WI38 (cell line): ENCODE measurements at regions not wholly inside any gene's neighbourhood (a gene's known extent, or its start where the extent isn't known, plus 50 kb on each side); places are given as distances from the start of the nearest gene placed in this dataset.

Experiments
- H3K4me3 ChIP-seq: 2 replicates; pipeline ENCODE4 v1.5.1; 2011; ENCODE audit warnings: low read depth, mild to moderate bottlenecking, control low read depth, low read length
- CTCF ChIP-seq: IDR thresholded peaks from 2 replicates; pipeline ENCODE4 v1.5.1; 2012; ENCODE audit warnings: low read depth, mild to moderate bottlenecking, control low read depth, low read length

- TF ChIP-seq CTCF, result no peak
- no peak overlapping the region for H3K4me3 ChIP-seq
Measured at GRCh38 chr3:194040516-194041273, 95.3 kb upstream of the HES1 start.

- no peak for TF ChIP-seq CTCF
- H3K4me3 ChIP-seq, result no peak overlapping the region
Measured at GRCh38 chr3:194042927-194043326, 93.0 kb upstream of the HES1 start.

GRCh38 chr3:194043516-194043915 lies 92.4 kb upstream of the HES1 start:
- no peak for TF ChIP-seq CTCF

GRCh38 chr3:194045289-194045688 lies 90.7 kb upstream of the HES1 start:
- no peak overlapping the region for H3K4me3 ChIP-seq
- no peak for TF ChIP-seq CTCF

More at GRCh38 chr3:194043516-194043915, 92.4 kb upstream of the HES1 start:
- H3K4me3 ChIP-seq, result no peak overlapping the region

- no peak for TF ChIP-seq CTCF
- H3K4me3 ChIP-seq, result no peak overlapping the region
Measured at GRCh38 chr3:194045919-194046318, 90.0 kb upstream of the HES1 start.

GRCh38 chr3:194046531-194046930 lies 89.4 kb upstream of the HES1 start:
- TF ChIP-seq CTCF, result no peak
- no peak overlapping the region for H3K4me3 ChIP-seq

- no peak overlapping the region for H3K4me3 ChIP-seq
- no peak for TF ChIP-seq CTCF
Measured at GRCh38 chr3:194046995-194047645, 88.8 kb upstream of the HES1 start.
